AG04449 (cell line): ENCODE measurements at regions not wholly inside any gene's neighbourhood (a gene's known extent, or its start where the extent isn't known, plus 50 kb on each side); places are given as distances from the start of the nearest gene placed in this dataset.
"Not testable (repeated sequence)": the region's sequence is repeated elsewhere in the genome, so short reads cannot be mapped to it uniquely, and the experiment has no call there.

ENCODE experiments used
- CTCF ChIA-PET: fragments of 350-600 bp; formaldehyde crosslinking; extraction: SDS; loops from one replicate; lab custom pipeline; 2021; ENCODE audit warnings: antibody characterized with exemption; lab: Yijun Ruan, JAX
- POLR2A ChIA-PET: fragments of 400-600, 350-600 bp; formaldehyde crosslinking; extraction: SDS; loops from one replicate; lab custom pipeline; 2020; ENCODE audit warnings: antibody characterized with exemption, inconsistent platforms; lab: Yijun Ruan, JAX
- DNase-seq: peaks from one replicate; pipeline ENCODE4 v3.0.0-alpha.2; 2010; ENCODE audit warnings: low read depth, low spot score
- H3K4me3 ChIP-seq: 2 replicates; pipeline ENCODE4 v1.5.1; 2011; ENCODE audit warnings: low read depth, mild to moderate bottlenecking, control low read depth, low read length
- TF ChIP-seq, protein P1 (sequence below): IDR thresholded peaks from one replicate; pipeline ENCODE4 v1.5.1; 2011; ENCODE audit warnings: mild to moderate bottlenecking, moderate library complexity, low read length, control low read depth, inconsistent platforms; ENCODE audit not compliant: insufficient read depth; ENCODE audit errors: missing control alignments

DNA sequence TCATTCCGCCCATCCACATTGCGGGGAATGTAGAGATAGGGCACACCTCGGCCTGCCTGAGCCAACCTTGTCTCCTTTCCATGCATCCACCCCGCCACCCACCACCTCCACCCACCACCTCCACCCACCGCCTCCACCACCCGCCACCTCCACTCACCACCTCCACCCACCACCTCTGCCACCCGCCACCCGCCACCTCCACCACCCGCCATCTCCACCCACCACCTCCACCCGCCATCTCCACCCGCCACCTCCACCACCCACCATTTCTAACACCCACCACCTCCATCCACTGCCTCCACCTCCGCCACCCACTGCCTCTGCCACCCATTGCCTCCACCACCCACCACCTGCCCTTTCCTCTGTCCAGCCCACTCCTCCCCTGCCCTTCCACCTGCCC is 78.4 kb downstream of the IGLL1 start:
- H3K4me3 ChIP-seq: no peak overlapping the region
- TF ChIP-seq, protein P1, sequence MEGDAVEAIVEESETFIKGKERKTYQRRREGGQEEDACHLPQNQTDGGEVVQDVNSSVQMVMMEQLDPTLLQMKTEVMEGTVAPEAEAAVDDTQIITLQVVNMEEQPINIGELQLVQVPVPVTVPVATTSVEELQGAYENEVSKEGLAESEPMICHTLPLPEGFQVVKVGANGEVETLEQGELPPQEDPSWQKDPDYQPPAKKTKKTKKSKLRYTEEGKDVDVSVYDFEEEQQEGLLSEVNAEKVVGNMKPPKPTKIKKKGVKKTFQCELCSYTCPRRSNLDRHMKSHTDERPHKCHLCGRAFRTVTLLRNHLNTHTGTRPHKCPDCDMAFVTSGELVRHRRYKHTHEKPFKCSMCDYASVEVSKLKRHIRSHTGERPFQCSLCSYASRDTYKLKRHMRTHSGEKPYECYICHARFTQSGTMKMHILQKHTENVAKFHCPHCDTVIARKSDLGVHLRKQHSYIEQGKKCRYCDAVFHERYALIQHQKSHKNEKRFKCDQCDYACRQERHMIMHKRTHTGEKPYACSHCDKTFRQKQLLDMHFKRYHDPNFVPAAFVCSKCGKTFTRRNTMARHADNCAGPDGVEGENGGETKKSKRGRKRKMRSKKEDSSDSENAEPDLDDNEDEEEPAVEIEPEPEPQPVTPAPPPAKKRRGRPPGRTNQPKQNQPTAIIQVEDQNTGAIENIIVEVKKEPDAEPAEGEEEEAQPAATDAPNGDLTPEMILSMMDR: no peak
- DNase-seq: no peak
- ChIA-PET CTCF (no interaction called here), POLR2A (no interaction called here)

DNA sequence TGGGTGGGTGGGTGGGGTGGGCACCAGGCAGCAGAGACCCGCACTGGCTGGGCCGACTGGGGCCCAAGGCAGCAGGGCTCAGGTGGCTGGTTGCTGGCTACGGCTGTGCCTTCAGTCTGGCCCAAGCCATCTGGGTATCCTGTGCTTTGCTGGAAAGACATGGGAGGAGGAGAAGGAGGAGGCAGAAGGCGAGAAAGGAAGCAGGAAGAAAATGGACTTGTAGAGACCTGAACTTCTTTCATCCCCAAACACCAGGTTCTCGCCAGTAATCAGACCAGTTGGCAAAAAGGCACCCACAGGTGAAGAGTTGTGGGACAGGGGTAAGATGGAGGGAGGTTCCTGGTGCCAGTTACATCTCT is 78.8 kb downstream of the IGLL1 start:
- CTCF ChIA-PET: no interaction called here
- TF ChIP-seq, protein P1: no peak
- DNase-seq: no peak
- H3K4me3 ChIP-seq: no peak overlapping the region
- POLR2A ChIA-PET: no interaction called here

- ChIA-PET CTCF (no interaction called here), POLR2A (no interaction called here)
- no peak overlapping the region for H3K4me3 ChIP-seq
- DNase-seq: no peak
- TF ChIP-seq, protein P1: no peak
Measured at GRCh38 chr22:23500508-23501260, 79.4 kb downstream of the IGLL1 start.

GRCh38 chr22:23499845-23500500 is 80.1 kb downstream of the IGLL1 start:
- no peak for DNase-seq
- CTCF ChIA-PET: no interaction called here
- TF ChIP-seq, protein P1: no peak
- POLR2A ChIA-PET: no interaction called here
- no peak overlapping the region for H3K4me3 ChIP-seq

DNA sequence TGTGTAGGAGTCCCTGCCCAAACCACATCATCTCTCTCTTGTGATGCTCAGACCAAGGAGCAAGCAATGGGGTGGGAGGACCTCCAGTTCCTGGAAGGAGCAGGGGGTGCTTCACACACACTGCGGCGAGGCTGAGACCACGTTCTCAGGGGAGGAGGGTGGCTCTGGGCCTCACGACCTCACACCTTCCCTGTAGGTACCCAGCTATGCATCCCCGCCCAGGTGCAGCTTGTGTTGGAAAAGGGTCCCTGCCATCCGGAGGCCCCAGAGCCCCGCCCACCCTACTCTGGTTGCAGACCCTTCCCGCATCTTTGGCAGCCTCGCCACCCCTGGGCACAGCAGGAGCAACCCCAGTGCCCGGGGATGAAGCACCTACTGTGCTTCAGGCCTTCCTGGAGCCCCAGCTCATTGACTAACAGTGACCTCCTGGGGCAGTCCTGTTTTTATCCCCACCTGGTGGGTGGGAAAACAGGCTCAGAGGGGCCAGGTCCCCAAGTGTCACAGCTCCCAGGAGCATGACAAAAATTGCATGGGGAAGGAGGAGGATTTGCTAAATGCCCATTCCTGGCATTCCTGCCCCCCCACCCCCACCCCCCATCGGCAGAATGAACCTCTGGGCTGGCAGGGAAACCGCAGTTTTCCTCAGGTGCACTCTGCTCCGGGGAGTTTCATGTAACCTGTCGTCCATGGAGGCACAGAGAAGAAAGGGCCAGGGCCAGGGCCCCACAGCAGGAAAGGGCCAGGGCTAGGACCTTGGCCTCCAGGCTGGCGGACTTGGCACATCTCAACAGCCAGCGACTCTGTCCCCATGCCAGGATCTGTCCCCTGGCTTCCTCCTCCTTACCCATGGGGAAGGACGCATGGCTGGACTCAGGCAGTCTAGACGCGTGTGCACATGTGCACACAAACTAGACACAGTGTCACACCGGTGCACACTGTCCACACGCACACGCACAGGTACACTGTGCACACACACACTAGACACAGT is 81.0 kb downstream of the IGLL1 start:
- TF ChIP-seq, protein P1: no peak
- no peak for DNase-seq
- POLR2A ChIA-PET: no interaction called here
- no peak overlapping the region for H3K4me3 ChIP-seq
- CTCF ChIA-PET: no interaction called here

DNA sequence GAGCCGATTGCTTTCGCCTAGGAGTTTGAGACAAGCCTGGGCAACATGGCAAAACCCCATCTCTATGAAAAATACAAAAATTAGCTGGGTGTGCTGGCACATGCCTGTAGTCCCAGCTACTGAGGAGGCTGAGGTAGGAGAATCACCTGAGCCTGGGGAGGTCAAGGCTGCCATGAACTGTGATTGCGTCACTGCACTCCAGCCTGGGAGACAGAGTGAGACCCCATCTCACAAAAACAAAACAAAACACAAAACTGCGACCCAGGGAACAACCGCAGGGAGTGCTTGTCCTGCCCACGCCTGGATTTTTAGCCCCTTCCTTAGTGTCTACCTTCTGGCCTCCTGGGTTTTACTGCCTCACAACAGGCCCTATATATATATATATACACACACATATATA is 82.2 kb downstream of the IGLL1 start:
- CTCF ChIA-PET, DNase-seq, H3K4me3 ChIP-seq, POLR2A ChIA-PET: not testable (repeated sequence)
